AML-193 (cell line): ENCODE measurements at regions not wholly inside any gene's neighbourhood (a gene's known extent, or its start where the extent isn't known, plus 50 kb on each side); places are given as distances from the start of the nearest gene placed in this dataset.

Source experiments
- DNase-seq, 2 experiments: peaks; one replicate each; lab custom pipeline; 2025; lab: John Stamatoyannopoulos, UW

- DNase-seq = no peak
Measured at GRCh38 chr13:22092791-22093560, 422.1 kb downstream of the FGF9 start.

GRCh38 chr13:22095794-22096193, 424.9 kb downstream of the FGF9 start:
- no peak for DNase-seq

GRCh38 chr13:22099585-22099984, 428.7 kb downstream of the FGF9 start:
- DNase-seq = no peak

- no peak for DNase-seq
Measured at GRCh38 chr13:22102271-22102670, 431.4 kb downstream of the FGF9 start.

GRCh38 chr13:22103046-22104027, 432.5 kb downstream of the FGF9 start:
- DNase-seq = no peak

- no peak for DNase-seq
Measured at GRCh38 chr13:22106058-22106457, 435.2 kb downstream of the FGF9 start.

GRCh38 chr13:22107549-22107948, 436.7 kb downstream of the FGF9 start:
- DNase-seq = no peak

- DNase-seq = no peak
Measured at GRCh38 chr13:22108283-22108942, 437.5 kb downstream of the FGF9 start.

- DNase-seq = no peak
Measured at GRCh38 chr13:22108979-22109378, 438.1 kb downstream of the FGF9 start.

GRCh38 chr13:22110368-22110767, 439.5 kb downstream of the FGF9 start:
- DNase-seq = no peak

GRCh38 chr13:22111152-22111783, 440.4 kb downstream of the FGF9 start:
- DNase-seq = no peak

GRCh38 chr13:22111961-22112360, 441.1 kb downstream of the FGF9 start:
- DNase-seq = no peak

GRCh38 chr13:22112956-22113745, 442.3 kb downstream of the FGF9 start:
- DNase-seq = no peak

GRCh38 chr13:22114630-22115311, 443.9 kb downstream of the FGF9 start:
- no peak for DNase-seq

GRCh38 chr13:22118158-22118557, 447.3 kb downstream of the FGF9 start:
- no peak for DNase-seq

GRCh38 chr13:22120646-22121045, 449.8 kb downstream of the FGF9 start:
- DNase-seq = no peak

GRCh38 chr13:22121146-22121739, 450.4 kb downstream of the FGF9 start:
- no peak for DNase-seq

- DNase-seq = no peak
Measured at GRCh38 chr13:22126433-22127021, 455.7 kb downstream of the FGF9 start.

GRCh38 chr13:22127277-22128164, 456.6 kb downstream of the FGF9 start:
- DNase-seq = no peak
